MCF 10A (cell line): ENCODE measurements at regions not wholly inside any gene's neighbourhood (a gene's known extent, or its start where the extent isn't known, plus 50 kb on each side); places are given as distances from the start of the nearest gene placed in this dataset.

Source experiments
- BruUV-seq: library from RNA; stranded (reverse); fragments of 400-500 nt; replicated peaks from 2 replicates; lab custom pipeline; 2021; lab: Mats Ljungman, UMichigan
- CTCF ChIA-PET: fragments of 300-600 bp; sonication (Branson Sonifier 250); formaldehyde crosslinking; extraction: SDS; loops from one replicate; lab custom pipeline; 2021; ENCODE audit warnings: antibody characterized with exemption, inconsistent platforms; lab: Yijun Ruan, JAX
- POLR2A ChIA-PET: fragments of 300-600, 350-650 bp; sonication (Branson Sonifier 250); formaldehyde crosslinking; extraction: SDS; loops from one replicate; lab custom pipeline; 2020; ENCODE audit warnings: antibody characterized with exemption, inconsistent platforms; lab: Yijun Ruan, JAX
- DNase-seq: peaks from one replicate; pipeline ENCODE4 v3.0.0-alpha.2; 2018; ENCODE audit not compliant: unreplicated experiment
- H3K27ac Mint-ChIP-seq: one replicate; pipeline ENCODE4 v1.8.0; 2022; ENCODE audit warnings: mild to moderate bottlenecking, low read depth, mixed read lengths; ENCODE audit not compliant: unreplicated experiment
- H3K27me3 Mint-ChIP-seq: one replicate; pipeline ENCODE4 v1.8.0; 2022; ENCODE audit warnings: mixed read lengths; ENCODE audit not compliant: insufficient read depth, unreplicated experiment
- H3K36me3 Mint-ChIP-seq: one replicate; pipeline ENCODE4 v1.8.0; 2022; ENCODE audit warnings: mild to moderate bottlenecking, moderate library complexity, mixed read lengths; ENCODE audit not compliant: insufficient read depth, unreplicated experiment
- H3K4me1 Mint-ChIP-seq: one replicate; pipeline ENCODE4 v1.8.0; 2022; ENCODE audit warnings: mixed read lengths; ENCODE audit not compliant: insufficient read depth, unreplicated experiment
- H3K4me3 Mint-ChIP-seq: one replicate; pipeline ENCODE4 v1.8.0; 2022; ENCODE audit warnings: mild to moderate bottlenecking, moderate library complexity, mixed read lengths; ENCODE audit not compliant: unreplicated experiment
- H3K9me3 Mint-ChIP-seq: one replicate; pipeline ENCODE4 v1.8.0; 2022; ENCODE audit warnings: mixed read lengths; ENCODE audit not compliant: unreplicated experiment
- CTCF ChIP-seq: fragments of 200-600 bp; IDR thresholded peaks from one replicate; pipeline ENCODE4 v1.8.0; 2022; ENCODE audit warnings: antibody characterized with exemption, mild to moderate bottlenecking; ENCODE audit not compliant: unreplicated experiment
- intact Hi-C: fragments of 100-400 bp; cut with micrococcal nuclease; formaldehyde crosslinking; loops from 2 replicates; pipeline ENCODE4 v1.14.1; 2022

GRCh38 chr10:128210215-128211063, 84.2 kb upstream of the MKI67 start:
- Mint-ChIP-seq H3K27ac (no peak overlapping the region), H3K4me1 (no peaks in the 10 kb centered on the region), H3K27me3 (no peaks in the 10 kb centered on the region), H3K4me3 (peak overlapping the region; percentile 52), H3K36me3 (no peaks in the 10 kb centered on the region), H3K9me3 (no peaks in the 10 kb centered on the region)
- DNase-seq: peak; percentile 53
- ChIA-PET POLR2A (interaction anchor here (0.7 kb wide), 1 partner anchor 568 kb away, joined by 3 read pairs; no protein-coding TSS in a partner anchor), CTCF (interaction anchor here (0.5 to 2.6 kb wide), 15 partner anchors 12 to 1602 kb away, joined by 3 to 13 read pairs (median 5); no protein-coding TSS in a partner anchor)
- BruUV-seq: no TSS peak
- intact Hi-C loops: no loop called here
- TF ChIP-seq CTCF: peak; percentile 82

GRCh38 chr10:128211064-128211504, 84.9 kb upstream of the MKI67 start:
- Mint-ChIP-seq H3K27me3 (no peaks in the 10 kb centered on the region), H3K4me3 (peak overlapping the region; percentile 58), H3K9me3 (no peaks in the 10 kb centered on the region), H3K27ac (no peak overlapping the region), H3K4me1 (no peaks in the 10 kb centered on the region), H3K36me3 (no peaks in the 10 kb centered on the region)
- POLR2A ChIA-PET: no interaction called here
- intact Hi-C loops: no loop called here
- CTCF ChIA-PET: interaction anchor here (0.6 to 2.6 kb wide), 29 partner anchors 10 to 1229 kb away, joined by 3 to 18 read pairs (median 5); no protein-coding TSS in a partner anchor
- DNase-seq: no peak
- no TSS peak for BruUV-seq
- no peak for TF ChIP-seq CTCF

GRCh38 chr10:128211953-128212727, 85.9 kb upstream of the MKI67 start:
- peak; percentile 82 for DNase-seq
- H3K27me3 Mint-ChIP-seq: no peaks in the 10 kb centered on the region
- H3K4me3 Mint-ChIP-seq: peak overlapping the region; percentile 58
- H3K4me1 Mint-ChIP-seq: no peaks in the 10 kb centered on the region
- intact Hi-C loops: no loop called here
- no TSS peak for BruUV-seq
- CTCF ChIA-PET: interaction anchor here (0.5 to 2.6 kb wide), 45 partner anchors 10 to 1918 kb away, joined by 3 to 18 read pairs (median 4); no protein-coding TSS in a partner anchor
- POLR2A ChIA-PET: no interaction called here
- H3K9me3 Mint-ChIP-seq: no peaks in the 10 kb centered on the region
- no peaks in the 10 kb centered on the region for H3K36me3 Mint-ChIP-seq
- no peak overlapping the region for H3K27ac Mint-ChIP-seq
- peak; percentile 91 for TF ChIP-seq CTCF

GRCh38 chr10:128213156-128213555, 86.9 kb upstream of the MKI67 start:
- POLR2A ChIA-PET: no interaction called here
- intact Hi-C loops: no loop called here

More at GRCh38 chr10:128213156-128213555, 86.9 kb upstream of the MKI67 start:
- Mint-ChIP-seq H3K4me1 (no peaks in the 10 kb centered on the region), H3K27me3 (no peaks in the 10 kb centered on the region), H3K9me3 (no peaks in the 10 kb centered on the region), H3K27ac (no peak overlapping the region), H3K36me3 (no peaks in the 10 kb centered on the region), H3K4me3 (no peak overlapping the region)
- no peak for TF ChIP-seq CTCF
- CTCF ChIA-PET: interaction anchor here (0.5 to 2.6 kb wide), 11 partner anchors 12 to 800 kb away, joined by 3 to 11 read pairs (median 4); no protein-coding TSS in a partner anchor
- no peak for DNase-seq
- BruUV-seq: no TSS peak
